ENCODE measurements at regions not wholly inside any gene's neighbourhood (a gene's known extent, or its start where the extent isn't known, plus 50 kb on each side); places are given as distances from the start of the nearest gene placed in this dataset.

DNA sequence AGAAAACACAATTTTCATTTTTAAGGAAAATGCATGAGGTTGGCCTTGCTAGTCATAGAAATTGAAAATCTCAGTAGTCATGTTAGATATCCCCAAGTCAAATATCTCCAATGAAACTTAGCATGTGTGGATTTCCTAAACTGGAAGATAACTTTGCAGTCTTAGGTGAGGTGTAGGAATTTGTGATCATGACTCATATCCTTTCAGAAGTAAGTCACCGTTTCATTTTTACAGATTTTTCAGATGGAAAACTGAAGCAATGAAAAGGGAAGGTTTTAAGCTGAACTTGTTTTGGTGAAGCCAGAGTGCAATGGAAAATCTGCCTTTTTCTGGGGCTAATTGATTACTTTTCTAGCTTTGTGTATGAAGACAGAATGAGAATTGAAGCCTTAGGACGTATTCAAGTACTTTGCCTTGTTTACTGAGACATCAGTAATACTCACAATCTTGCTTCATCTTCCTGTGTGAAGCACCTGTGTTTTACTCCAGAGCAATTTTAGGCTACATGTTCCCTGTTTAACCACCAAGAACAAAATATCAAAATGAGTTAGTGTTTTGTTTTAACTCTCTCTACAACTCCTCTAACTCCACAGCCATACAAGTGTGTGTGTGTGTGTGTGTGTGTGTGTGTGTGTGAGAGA, 1662.8 kb upstream of the ADGRL3 start:
- no peak for DNase-seq (ENCODE audit: low read depth, low spot score)
- H4K20me1 ChIP-seq (ENCODE audit: control insufficient read depth, insufficient read depth), result no peaks in the 10 kb centered on the region
- intact Hi-C loops (cut with micrococcal nuclease; ENCODE audit: unreplicated experiment) (no loop called here), in situ Hi-C loops (cut with MboI) (no loop called here)
- TF ChIP-seq SREBF2 (IDR thresholded peaks at IDR 0.05; ENCODE audit: low read length) (no peak), ZNF274 (IDR thresholded peaks at IDR 0.05; ENCODE audit: insufficient read depth, insufficient read length) (no peak)
- no peaks in the 10 kb centered on the region for H3K27me3 ChIP-seq (replicated peaks in 1 of 2; ENCODE audit: control insufficient read depth in 2 of 2, insufficient read depth in 2 of 2, low read length in 1 of 2)
- no peak overlapping the region for H3K4me2 ChIP-seq (ENCODE audit: control insufficient read depth, insufficient read depth)
- no peaks in the 10 kb centered on the region for H3K79me2 ChIP-seq (ENCODE audit: control insufficient read depth, insufficient read depth, low read length)
- RAD21 ChIA-PET (ENCODE audit: unreplicated experiment), result no interaction called here
- FAIRE-seq, result no peak
- no peak overlapping the region for H3K4me3 ChIP-seq
- no peak overlapping the region for H2AFZ ChIP-seq (ENCODE audit: control insufficient read depth, low read depth, low read length)
- 0% methylated on average over 2 of the region's 2 CpGs for WGBS (ENCODE audit: insufficient coverage, insufficient replicate concordance, low lambda C conversion rate, missing lambda C conversion rate)
- no peak overlapping the region for H3K27ac ChIP-seq (ENCODE audit: control insufficient read depth, insufficient read depth)
- no peak overlapping the region for H3K9ac ChIP-seq (ENCODE audit: control insufficient read depth, insufficient read depth, low read length)
- no peaks in the 10 kb centered on the region for H3K4me1 ChIP-seq (ENCODE audit: control insufficient read depth, insufficient read depth, low read length)
- no peaks in the 10 kb centered on the region for H3K9me3 ChIP-seq (replicated peaks; ENCODE audit: control insufficient read depth, insufficient read depth, low read length)
- BruUV-seq (replicated peaks), result no TSS peak
- H3K36me3 ChIP-seq (ENCODE audit: control insufficient read depth in 2 of 2, insufficient read depth in 2 of 2, low read length in 1 of 2), result no peaks in the 10 kb centered on the region
- POLR2A ChIA-PET, result no interaction called here
- SMC1A ChIA-PET (ENCODE audit: uncharacterized antibody, unreplicated experiment), result no interaction called here
- CTCF ChIA-PET, result no interaction called here
- peak; percentile 51 for ATAC-seq

GRCh38 chr4:59539401-59539800, 1660.7 kb upstream of the ADGRL3 start:
- in situ Hi-C loops (cut with MboI), result no loop called here
- no peaks in the 10 kb centered on the region for H3K79me2 ChIP-seq (ENCODE audit: control insufficient read depth, insufficient read depth, low read length)
- FAIRE-seq (no peak), DNase-seq (ENCODE audit: low read depth, low spot score) (no peak), ATAC-seq (no peak)
- ChIA-PET CTCF (interaction anchor here (1.3 kb wide), 1 partner anchor 11 kb away, joined by 3 read pairs; no protein-coding TSS in a partner anchor), POLR2A (no interaction called here), SMC1A (ENCODE audit: uncharacterized antibody, unreplicated experiment) (no interaction called here), RAD21 (ENCODE audit: unreplicated experiment) (no interaction called here)
- no peaks in the 10 kb centered on the region for H3K27me3 ChIP-seq (replicated peaks in 1 of 2; ENCODE audit: control insufficient read depth in 2 of 2, insufficient read depth in 2 of 2, low read length in 1 of 2)
- intact Hi-C loops (cut with micrococcal nuclease; ENCODE audit: unreplicated experiment), result no loop called here
- H4K20me1 ChIP-seq (ENCODE audit: control insufficient read depth, insufficient read depth), result no peaks in the 10 kb centered on the region
- no peak overlapping the region for H3K4me2 ChIP-seq (ENCODE audit: control insufficient read depth, insufficient read depth)
- H3K4me1 ChIP-seq (ENCODE audit: control insufficient read depth, insufficient read depth, low read length), result no peaks in the 10 kb centered on the region
- no peak overlapping the region for H3K4me3 ChIP-seq
- H3K27ac ChIP-seq (ENCODE audit: control insufficient read depth, insufficient read depth), result no peak overlapping the region
- H3K9me3 ChIP-seq (replicated peaks; ENCODE audit: control insufficient read depth, insufficient read depth, low read length), result no peaks in the 10 kb centered on the region
- no peak overlapping the region for H2AFZ ChIP-seq (ENCODE audit: control insufficient read depth, low read depth, low read length)
- BruUV-seq (replicated peaks), result no TSS peak
- H3K9ac ChIP-seq (ENCODE audit: control insufficient read depth, insufficient read depth, low read length), result no peak overlapping the region
- H3K36me3 ChIP-seq (ENCODE audit: control insufficient read depth in 2 of 2, insufficient read depth in 2 of 2, low read length in 1 of 2), result no peaks in the 10 kb centered on the region
- WGBS (ENCODE audit: insufficient coverage, insufficient replicate concordance, low lambda C conversion rate, missing lambda C conversion rate), result 59% methylated on average over 4 of the region's 4 CpGs
- TF ChIP-seq STAT1 (conservative IDR thresholded peaks at IDR 0.05), result no peak
- no peak for TF ChIP-seq POU2F2 (IDR thresholded peaks at IDR 0.05; ENCODE audit: borderline replicate concordance, low read depth, low read length)
- TF ChIP-seq ZNF217 (IDR thresholded peaks at IDR 0.05), result no peak
- TF ChIP-seq BHLHE40 (IDR thresholded peaks at IDR 0.05; ENCODE audit: borderline replicate concordance in 1 of 2, low read depth in 2 of 2, low read length in 1 of 2), result no peak
- no peak for TF ChIP-seq HSF1 (IDR thresholded peaks at IDR 0.05; ENCODE audit: low read depth, low read length)
- TF ChIP-seq ZZZ3 (IDR thresholded peaks at IDR 0.05; ENCODE audit: control insufficient read depth, insufficient read length, low read depth), result no peak
- TF ChIP-seq CBX3 (IDR thresholded peaks at IDR 0.05; ENCODE audit: borderline replicate concordance, low read depth), result no peak
- no peak for TF ChIP-seq SUPT20H (IDR thresholded peaks at IDR 0.05; ENCODE audit: borderline replicate concordance, control insufficient read depth, low read depth, low read length)
- TF ChIP-seq NFIC (IDR thresholded peaks at IDR 0.05; ENCODE audit: low read depth, low read length), result no peak
- TF ChIP-seq TAF1 (IDR thresholded peaks at IDR 0.05; ENCODE audit: borderline replicate concordance, low read depth, low read length), result no peak
- no peak for TF ChIP-seq CHD1 (IDR thresholded peaks at IDR 0.05; ENCODE audit: low read depth, low read length)
- TF ChIP-seq, protein P1, sequence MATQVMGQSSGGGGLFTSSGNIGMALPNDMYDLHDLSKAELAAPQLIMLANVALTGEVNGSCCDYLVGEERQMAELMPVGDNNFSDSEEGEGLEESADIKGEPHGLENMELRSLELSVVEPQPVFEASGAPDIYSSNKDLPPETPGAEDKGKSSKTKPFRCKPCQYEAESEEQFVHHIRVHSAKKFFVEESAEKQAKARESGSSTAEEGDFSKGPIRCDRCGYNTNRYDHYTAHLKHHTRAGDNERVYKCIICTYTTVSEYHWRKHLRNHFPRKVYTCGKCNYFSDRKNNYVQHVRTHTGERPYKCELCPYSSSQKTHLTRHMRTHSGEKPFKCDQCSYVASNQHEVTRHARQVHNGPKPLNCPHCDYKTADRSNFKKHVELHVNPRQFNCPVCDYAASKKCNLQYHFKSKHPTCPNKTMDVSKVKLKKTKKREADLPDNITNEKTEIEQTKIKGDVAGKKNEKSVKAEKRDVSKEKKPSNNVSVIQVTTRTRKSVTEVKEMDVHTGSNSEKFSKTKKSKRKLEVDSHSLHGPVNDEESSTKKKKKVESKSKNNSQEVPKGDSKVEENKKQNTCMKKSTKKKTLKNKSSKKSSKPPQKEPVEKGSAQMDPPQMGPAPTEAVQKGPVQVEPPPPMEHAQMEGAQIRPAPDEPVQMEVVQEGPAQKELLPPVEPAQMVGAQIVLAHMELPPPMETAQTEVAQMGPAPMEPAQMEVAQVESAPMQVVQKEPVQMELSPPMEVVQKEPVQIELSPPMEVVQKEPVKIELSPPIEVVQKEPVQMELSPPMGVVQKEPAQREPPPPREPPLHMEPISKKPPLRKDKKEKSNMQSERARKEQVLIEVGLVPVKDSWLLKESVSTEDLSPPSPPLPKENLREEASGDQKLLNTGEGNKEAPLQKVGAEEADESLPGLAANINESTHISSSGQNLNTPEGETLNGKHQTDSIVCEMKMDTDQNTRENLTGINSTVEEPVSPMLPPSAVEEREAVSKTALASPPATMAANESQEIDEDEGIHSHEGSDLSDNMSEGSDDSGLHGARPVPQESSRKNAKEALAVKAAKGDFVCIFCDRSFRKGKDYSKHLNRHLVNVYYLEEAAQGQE (IDR thresholded peaks at IDR 0.05; ENCODE audit: low read depth, low read length), result no peak

All from GM12878 (cell line).